NCI-H446 (cell line): ENCODE measurements at regions not wholly inside any gene's neighbourhood (a gene's known extent, or its start where the extent isn't known, plus 50 kb on each side); places are given as distances from the start of the nearest gene placed in this dataset.

Experiments
- DNase-seq, 2 experiments: peaks; one replicate each; lab custom pipeline; 2025; lab: John Stamatoyannopoulos, UW

- DNase-seq: no peak
Observed at GRCh38 chr3:175865724-175866123, 1006.6 kb downstream of the NAALADL2 start.

GRCh38 chr3:175861916-175862315 is 1002.8 kb downstream of the NAALADL2 start:
- DNase-seq: no peak
